Esophagus muscularis mucosa (tissue), 4 donors: ENCODE measurements at regions not wholly inside any gene's neighbourhood (a gene's known extent, or its start where the extent isn't known, plus 50 kb on each side); places are given as distances from the start of the nearest gene placed in this dataset.

Source experiments
- EP300 ChIP-seq: sonication (generic); formaldehyde crosslinking; IDR thresholded peaks from one replicate; pipeline ENCODE4 v1.6.1; 2017; ENCODE audit warnings: antibody characterized with exemption
- POLR2A ChIP-seq: fragments of 450-650 bp; IDR thresholded peaks from one replicate; pipeline ENCODE4 v1.6.1; 2017; ENCODE audit warnings: antibody characterized with exemption, moderate library complexity, mild to moderate bottlenecking, low read depth
- POLR2AphosphoS5 ChIP-seq, 2 donors: sonication (generic); formaldehyde crosslinking; IDR thresholded peaks; one replicate each; pipeline ENCODE4 v1.6.1; 2017; ENCODE audit warnings: antibody characterized with exemption in 2 of 2
- TF ChIP-seq, protein P1 (sequence below), 3 experiments: fragments of 200-600 bp in 2 of 3; fragments of 450-650 bp in 1 of 3; sonication (generic) in 2 of 3; IDR thresholded peaks; one replicate each; pipeline ENCODE4 v1.5.1; 2017 to 2019; ENCODE audit warnings: antibody characterized with exemption in 3 of 3, mild to moderate bottlenecking in 2 of 3, moderate library complexity in 1 of 3

DNA sequence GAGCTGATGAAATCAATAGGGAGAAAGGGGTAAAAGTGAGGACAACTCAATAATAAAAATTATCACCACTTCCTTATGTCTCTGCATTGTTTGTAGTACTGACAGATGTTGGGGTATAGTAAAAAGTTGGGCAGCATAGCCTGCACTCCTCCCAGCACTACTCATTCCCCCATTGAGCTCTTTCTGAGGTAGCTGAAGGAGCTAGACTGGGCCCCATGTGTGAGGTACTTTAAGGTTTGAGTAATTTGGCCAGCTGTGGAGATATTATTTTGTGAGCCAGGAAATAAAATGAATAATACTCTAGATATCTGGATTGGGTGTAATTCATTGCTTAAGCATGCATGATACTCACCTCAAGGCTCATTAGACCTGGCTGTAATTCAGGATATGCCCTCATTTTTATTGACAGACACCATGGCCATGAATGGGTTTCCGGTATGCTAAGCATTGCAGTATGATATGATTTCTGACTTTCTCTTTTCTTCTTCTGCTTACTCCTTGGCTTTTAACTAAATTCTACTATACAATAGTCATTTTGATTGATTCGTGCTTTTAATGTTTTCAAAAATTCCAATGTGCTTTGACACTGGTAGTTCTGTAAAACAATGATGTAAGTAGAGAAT lies 283.9 kb upstream of the RIMS1 start:
- TF ChIP-seq POLR2AphosphoS5 (IDR thresholded peaks at IDR 0.05) (no peak), EP300 (no peak), POLR2A (no peak)
- TF ChIP-seq, protein P1, sequence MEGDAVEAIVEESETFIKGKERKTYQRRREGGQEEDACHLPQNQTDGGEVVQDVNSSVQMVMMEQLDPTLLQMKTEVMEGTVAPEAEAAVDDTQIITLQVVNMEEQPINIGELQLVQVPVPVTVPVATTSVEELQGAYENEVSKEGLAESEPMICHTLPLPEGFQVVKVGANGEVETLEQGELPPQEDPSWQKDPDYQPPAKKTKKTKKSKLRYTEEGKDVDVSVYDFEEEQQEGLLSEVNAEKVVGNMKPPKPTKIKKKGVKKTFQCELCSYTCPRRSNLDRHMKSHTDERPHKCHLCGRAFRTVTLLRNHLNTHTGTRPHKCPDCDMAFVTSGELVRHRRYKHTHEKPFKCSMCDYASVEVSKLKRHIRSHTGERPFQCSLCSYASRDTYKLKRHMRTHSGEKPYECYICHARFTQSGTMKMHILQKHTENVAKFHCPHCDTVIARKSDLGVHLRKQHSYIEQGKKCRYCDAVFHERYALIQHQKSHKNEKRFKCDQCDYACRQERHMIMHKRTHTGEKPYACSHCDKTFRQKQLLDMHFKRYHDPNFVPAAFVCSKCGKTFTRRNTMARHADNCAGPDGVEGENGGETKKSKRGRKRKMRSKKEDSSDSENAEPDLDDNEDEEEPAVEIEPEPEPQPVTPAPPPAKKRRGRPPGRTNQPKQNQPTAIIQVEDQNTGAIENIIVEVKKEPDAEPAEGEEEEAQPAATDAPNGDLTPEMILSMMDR (IDR thresholded peaks at IDR 0.05), result no peak
